Left colon (tissue), 2 donors: ENCODE measurements at regions not wholly inside any gene's neighbourhood (a gene's known extent, or its start where the extent isn't known, plus 50 kb on each side); places are given as distances from the start of the nearest gene placed in this dataset.
"Not testable (repeated sequence)": the region's sequence is repeated elsewhere in the genome, so short reads cannot be mapped to it uniquely, and the experiment has no call there.

Source experiments
- ATAC-seq: fragments of 200-7000 bp; cut with Tn5 transposase; one replicate; pipeline ENCODE4 v1.9.1; 2020; ENCODE audit warnings: mild to moderate bottlenecking, moderate library complexity
- DNase-seq, 2 donors: peaks; one replicate each; pipeline ENCODE4 v3.0.0-alpha.2; 2020
- intact Hi-C, 2 donors: fragments of 100-400 bp; cut with DNase I in 1 of 2; cut with micrococcal nuclease in 1 of 2; formaldehyde crosslinking; loops; one replicate each; pipeline versions ENCODE4 v1.11.2 to v1.14.0; 2022; cut with DNase I, micrococcal nuclease
- donor health status: DM: no; HTN: no; CAD: no.
- donor health status: DM: yes; HTN: yes; CAD: no.

- ATAC-seq (no peak), DNase-seq (no peak)
- intact Hi-C loops: loop anchor here in 1 of 2 donors (10.0 kb wide), 1 partner anchor 728 kb away; no protein-coding TSS in a partner anchor
Measured at GRCh38 chr10:57336865-57337264, 930.8 kb downstream of the IPMK start.

DNA sequence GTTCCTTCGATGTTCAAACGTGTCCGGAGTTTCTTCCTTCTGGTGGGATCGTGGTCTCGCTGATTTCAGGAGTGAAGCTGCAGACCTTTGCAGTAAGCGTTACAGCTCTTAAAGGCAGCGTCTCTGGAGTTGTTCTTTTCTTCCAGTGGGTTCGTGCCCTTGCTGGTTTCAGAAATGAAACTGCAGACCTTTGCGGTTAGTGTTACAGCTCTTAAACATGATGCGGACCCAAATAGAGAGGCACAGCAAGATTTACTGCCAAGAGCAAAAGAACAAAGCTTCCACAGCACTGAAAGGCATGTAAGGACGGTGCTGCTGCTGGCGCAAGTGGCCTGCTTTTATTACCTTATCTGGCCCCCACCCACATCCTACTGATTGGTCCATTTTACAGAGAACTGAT is 931.4 kb downstream of the IPMK start:
- ATAC-seq: no peak
- no peak for DNase-seq
- intact Hi-C loops: loop anchor here in 1 of 2 donors (10.0 kb wide), 1 partner anchor 728 kb away; no protein-coding TSS in a partner anchor

GRCh38 chr10:57334523-57334922 is 933.2 kb downstream of the IPMK start:
- no peak for ATAC-seq
- intact Hi-C loops: loop anchor here in 1 of 2 donors (10.0 kb wide), 1 partner anchor 730 kb away; no protein-coding TSS in a partner anchor

DNA sequence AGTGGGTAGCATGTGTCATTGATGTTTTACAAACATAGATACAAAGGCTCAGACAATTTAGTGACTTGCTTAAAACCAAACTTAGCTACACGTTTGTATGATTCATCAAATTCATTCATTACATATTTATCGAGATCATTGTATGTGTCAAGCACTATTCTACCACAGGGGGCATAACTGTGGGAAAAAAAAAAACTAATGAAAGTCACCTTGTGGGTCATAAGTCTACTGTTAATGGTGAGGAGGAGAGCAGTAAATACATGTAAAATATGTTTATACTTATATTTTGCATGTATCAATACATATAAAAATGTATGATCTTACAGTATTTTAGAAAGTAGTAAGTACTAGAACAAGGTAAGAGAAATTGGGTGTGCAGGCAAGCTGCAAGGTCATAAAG is 933.8 kb downstream of the IPMK start:
- intact Hi-C loops: loop anchor here in 1 of 2 donors (10.0 kb wide), 1 partner anchor 731 kb away; no protein-coding TSS in a partner anchor
- ATAC-seq (no peak), DNase-seq (no peak)

More at GRCh38 chr10:57334523-57334922, 933.2 kb downstream of the IPMK start:
- DNase-seq: no peak

GRCh38 chr10:57321400-57321854 is 946.3 kb downstream of the IPMK start:
- DNase-seq, intact Hi-C loops, ATAC-seq: not testable (repeated sequence)

DNA sequence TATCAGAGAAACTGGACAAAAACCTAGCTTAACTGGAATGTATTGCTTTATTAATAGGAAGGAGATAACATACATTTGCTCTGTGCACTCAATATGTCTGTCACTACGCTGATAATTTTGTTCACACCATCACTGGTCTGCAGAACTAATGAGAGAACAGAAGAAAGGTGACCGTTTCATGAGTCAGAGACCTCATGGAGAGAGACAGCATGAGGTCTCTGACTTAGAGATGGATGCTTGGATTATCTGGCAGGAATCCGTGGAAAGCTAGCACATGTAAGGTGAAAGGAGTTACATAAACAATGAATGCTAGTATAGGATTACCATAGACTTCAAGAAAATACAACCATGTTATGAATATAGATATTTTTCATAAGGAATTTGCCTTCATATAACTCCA is 947.3 kb downstream of the IPMK start:
- intact Hi-C loops: no loop called here
- DNase-seq (no peak), ATAC-seq (no peak)

- intact Hi-C loops: no loop called here
- no peak for ATAC-seq
- DNase-seq: no peak
Measured at GRCh38 chr10:57314046-57314445, 953.0 kb upstream of the ZWINT start.

- intact Hi-C loops: no loop called here
- ATAC-seq: no peak
Measured at GRCh38 chr10:57303566-57303965, 942.5 kb upstream of the ZWINT start.

DNA sequence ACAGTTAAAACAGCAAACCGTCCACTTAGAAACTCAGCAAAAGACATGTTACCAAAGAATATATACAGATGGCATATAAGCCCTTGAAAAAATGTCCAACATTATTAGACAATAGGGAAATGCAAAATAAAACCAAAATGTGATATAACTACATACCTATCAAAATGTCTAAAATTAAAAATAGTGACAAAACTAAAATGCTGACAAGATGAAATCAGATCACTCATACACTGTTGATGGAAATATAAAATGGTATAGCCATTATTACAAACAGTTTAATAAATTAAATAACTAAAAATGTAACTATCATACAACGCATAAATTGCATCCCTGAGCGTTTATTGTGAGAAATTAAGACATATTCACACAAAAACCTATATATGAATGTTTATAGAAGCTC is 939.7 kb upstream of the ZWINT start:
- intact Hi-C loops: no loop called here
- no peak for ATAC-seq
- DNase-seq: no peak

More at GRCh38 chr10:57303566-57303965, 942.5 kb upstream of the ZWINT start:
- no peak for DNase-seq

DNA sequence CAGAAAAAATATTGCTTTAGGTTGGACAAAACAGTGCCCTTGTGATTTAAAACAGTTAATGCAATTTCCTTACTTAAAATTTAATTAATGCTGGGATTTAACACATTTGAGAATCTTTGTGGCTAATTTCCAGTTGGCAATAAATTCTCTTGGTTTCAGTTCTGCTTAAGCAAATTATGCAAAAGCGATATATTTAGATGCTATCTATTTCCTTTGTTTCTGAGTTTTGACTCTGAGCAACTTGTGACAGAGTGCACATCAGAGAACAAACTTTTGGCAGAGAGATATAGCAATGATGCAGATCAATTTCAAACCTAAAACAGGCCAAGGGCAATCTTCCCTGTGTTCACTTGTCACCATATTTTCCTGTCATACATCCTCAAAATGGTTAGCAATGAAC is 933.6 kb upstream of the ZWINT start:
- DNase-seq (no peak), ATAC-seq (no peak)
- intact Hi-C loops: no loop called here

- ATAC-seq (no peak), DNase-seq (no peak)
- intact Hi-C loops: no loop called here
Measured at GRCh38 chr10:57288754-57289153, 927.7 kb upstream of the ZWINT start.

DNA sequence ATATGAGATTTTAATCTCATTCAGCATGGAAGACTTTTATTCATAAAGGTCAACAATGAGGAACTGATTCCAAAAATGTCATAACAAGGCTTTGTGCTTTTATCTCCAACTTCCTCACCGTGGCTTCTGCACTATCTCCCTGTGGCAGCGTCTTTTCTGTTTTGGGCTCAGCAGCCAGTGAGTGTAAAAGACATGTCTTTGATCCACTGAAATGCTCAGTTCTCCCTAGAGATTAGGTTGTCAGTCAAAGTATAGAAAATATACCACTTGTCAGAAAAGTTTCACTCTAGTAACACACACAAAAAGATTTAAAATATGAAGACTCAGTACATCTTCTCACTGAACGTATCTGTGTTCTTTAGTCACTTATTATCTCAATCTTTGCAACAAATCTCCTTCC is 901.8 kb upstream of the ZWINT start:
- DNase-seq: no peak
- ATAC-seq: no peak
- intact Hi-C loops: no loop called here

DNA sequence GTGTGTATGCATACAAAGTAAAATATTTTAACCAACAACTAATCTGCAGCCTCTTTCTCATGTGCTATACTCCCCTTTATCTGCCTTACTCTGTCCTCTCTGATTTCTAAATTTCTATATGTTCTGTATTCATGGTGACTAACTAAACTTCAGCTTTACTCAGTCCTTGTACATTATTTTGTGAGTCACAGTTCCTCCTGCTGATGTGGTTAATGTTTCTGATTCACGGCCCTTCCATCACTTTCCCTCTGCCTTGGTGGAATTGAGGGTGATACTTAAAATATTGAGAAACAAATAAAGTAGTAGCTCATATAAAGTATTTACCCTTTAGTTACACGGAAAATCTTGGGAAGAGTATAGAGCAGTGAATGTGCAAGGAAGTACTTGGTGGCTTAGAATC is 899.1 kb upstream of the ZWINT start:
- DNase-seq (no peak), ATAC-seq (no peak)
- intact Hi-C loops: no loop called here

- ATAC-seq (no peak), DNase-seq (no peak)
- intact Hi-C loops: no loop called here
Measured at GRCh38 chr10:57249615-57250281, 888.7 kb upstream of the ZWINT start.

DNA sequence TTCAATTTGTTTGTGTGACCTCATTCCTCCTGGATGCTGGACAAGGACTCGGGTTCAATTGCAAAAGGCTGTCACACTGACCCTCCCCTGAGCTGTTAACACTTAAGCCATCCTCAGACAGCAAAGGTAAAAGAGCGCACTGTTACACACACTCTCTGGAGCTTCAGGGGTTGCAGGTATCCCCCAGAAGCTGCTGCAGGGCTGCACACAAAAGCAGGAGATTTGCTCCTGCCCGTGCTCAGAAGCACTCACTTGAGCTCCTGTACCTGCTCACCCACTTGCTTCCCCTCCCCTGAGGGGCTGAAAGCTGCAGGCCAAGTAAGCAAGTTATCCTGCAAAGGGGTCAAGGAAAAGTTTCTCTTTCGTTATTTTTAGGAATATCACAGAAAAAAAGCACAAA is 886.2 kb upstream of the ZWINT start:
- ATAC-seq: no peak
- DNase-seq: no peak
- intact Hi-C loops: no loop called here

DNA sequence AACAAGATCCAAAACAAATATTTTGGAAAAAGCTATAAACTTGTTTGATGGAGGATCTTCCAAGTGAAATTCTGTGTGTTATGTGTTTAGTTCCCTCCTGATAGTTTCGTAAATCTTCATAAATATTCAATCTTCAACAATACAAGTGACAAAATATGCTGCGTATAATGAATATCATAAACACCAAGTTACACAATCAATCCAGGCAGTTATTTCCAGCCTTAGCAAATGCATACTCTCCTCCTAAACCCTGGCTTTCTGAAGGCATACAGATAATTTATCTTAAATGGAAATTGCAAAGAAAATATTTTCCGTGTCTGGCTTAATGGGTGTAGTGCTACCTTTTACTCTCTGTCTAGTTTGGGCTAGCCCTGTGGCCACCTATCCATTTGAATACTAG is 864.9 kb upstream of the ZWINT start:
- no peak for DNase-seq
- ATAC-seq: no peak
- intact Hi-C loops: no loop called here

DNA sequence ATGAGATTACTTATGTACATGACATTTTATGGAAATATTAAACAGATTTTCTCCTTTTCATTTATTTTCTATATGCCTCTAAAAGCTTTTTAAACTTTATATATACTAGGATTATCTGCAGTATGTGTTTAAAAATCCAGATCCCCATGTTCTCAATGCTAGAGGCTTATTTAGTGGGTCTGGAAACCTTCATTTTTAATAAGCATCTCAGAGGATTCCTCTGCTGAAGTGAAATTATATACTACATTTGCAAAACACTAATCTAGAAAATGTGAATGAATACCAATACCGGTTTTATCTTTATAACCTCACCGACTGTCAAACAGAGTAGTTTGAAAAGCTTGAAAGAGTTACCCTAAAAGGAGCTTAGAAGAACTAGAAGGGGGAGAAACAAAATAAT is 863.8 kb upstream of the ZWINT start:
- DNase-seq (no peak), ATAC-seq (no peak)
- intact Hi-C loops: no loop called here

GRCh38 chr10:57222603-57223002 is 861.5 kb upstream of the ZWINT start:
- ATAC-seq (no peak), DNase-seq (no peak)
- intact Hi-C loops: no loop called here

DNA sequence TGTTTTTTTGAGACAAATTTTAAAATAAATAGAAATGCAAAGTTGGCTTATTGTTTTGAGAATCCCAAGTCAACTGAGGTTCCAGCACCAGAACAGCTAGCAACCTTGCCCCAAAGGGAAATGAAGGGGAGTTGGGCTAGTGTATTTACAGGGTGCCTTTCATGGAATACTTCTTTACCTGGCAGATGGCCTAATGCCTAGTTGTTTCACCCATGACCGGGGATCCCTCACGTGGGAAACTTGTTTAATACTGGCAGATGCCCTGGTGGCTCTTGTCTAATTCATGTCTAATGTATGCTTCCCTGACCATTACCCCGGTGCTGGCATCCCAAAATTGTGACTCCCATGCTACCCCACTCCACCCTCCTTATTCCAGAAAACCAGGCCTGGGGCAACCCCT is 861.1 kb upstream of the ZWINT start:
- ATAC-seq: no peak
- intact Hi-C loops: no loop called here
- DNase-seq: no peak

DNA sequence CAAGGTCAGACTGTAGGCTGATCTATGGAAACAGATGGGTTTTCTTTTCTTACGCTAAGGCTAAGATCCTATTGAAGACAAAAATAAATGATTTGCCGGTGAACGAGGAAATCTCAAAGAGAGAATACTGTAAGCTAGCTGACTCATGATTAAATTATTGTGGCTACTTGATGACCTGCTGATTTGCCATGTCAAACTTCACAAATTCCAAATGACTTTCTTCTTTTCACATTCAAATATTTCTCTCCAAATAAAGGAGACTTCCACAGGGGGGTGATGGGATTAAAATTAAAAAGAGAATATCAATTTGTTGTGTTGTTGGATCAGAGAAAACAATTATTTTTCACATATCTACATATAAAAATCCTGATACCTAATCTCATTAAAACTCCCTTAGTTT is 860.6 kb upstream of the ZWINT start:
- DNase-seq: no peak
- intact Hi-C loops: no loop called here
- no peak for ATAC-seq

GRCh38 chr10:57218382-57218781 is 857.3 kb upstream of the ZWINT start:
- intact Hi-C loops: no loop called here
- no peak for ATAC-seq

More at GRCh38 chr10:57218382-57218781, 857.3 kb upstream of the ZWINT start:
- DNase-seq: no peak
